Adrenal gland (tissue), 9 donors: ENCODE measurements at regions not wholly inside any gene's neighbourhood (a gene's known extent, or its start where the extent isn't known, plus 50 kb on each side); places are given as distances from the start of the nearest gene placed in this dataset.

ENCODE experiments used
- DNase-seq, 7 donors: peaks; one replicate each; pipeline ENCODE4 v3.0.0-alpha.2; 2019 to 2020
- H3K27ac ChIP-seq, 5 donors: fragments of 200-600 bp; sonication (generic) in 4 of 5; 1 replicate in 3 of 5; 2 replicates in 2 of 5; pipeline versions ENCODE4 v1.5.1 to v1.8.0; 2016 to 2020; ENCODE audit warnings: mild to moderate bottlenecking in 1 of 5
- H3K27me3 ChIP-seq: fragments of 200-600 bp; 2 replicates; pipeline ENCODE4 v1.8.0; 2021
- H3K36me3 ChIP-seq, 2 donors: fragments of 200-600 bp; replicated peaks in 1 of 2; 1 replicate in 1 of 2; 2 replicates in 1 of 2; pipeline versions ENCODE4 v1.5.1 to v1.8.0; 2018 to 2022
- H3K4me1 ChIP-seq, 2 donors: fragments of 200-600 bp; replicated peaks in 1 of 2; 1 replicate in 1 of 2; 2 replicates in 1 of 2; pipeline versions ENCODE4 v1.5.1 to v1.8.0; 2018 to 2021
- H3K4me3 ChIP-seq, 4 donors: fragments of 200-600 bp; sonication (generic) in 3 of 4; one replicate each; pipeline ENCODE4 v1.5.1; 2016 to 2018
- H3K9me3 ChIP-seq, 3 donors: fragments of 200-600 bp; sonication (generic) in 1 of 3; replicated peaks in 1 of 3; 1 replicate in 2 of 3; 2 replicates in 1 of 3; pipeline versions ENCODE4 v1.5.1 to v1.8.0; 2016 to 2021
- CTCF ChIP-seq, 6 experiments: fragments of 450-650 bp in 4 of 6; fragments of 200-600 bp in 2 of 6; sonication (generic) in 1 of 6; IDR thresholded peaks; 1 replicate in 5 of 6; 2 replicates in 1 of 6; pipeline versions ENCODE4 v1.5.1 to v1.8.0; 2016 to 2021; ENCODE audit warnings: antibody characterized with exemption in 6 of 6, mild to moderate bottlenecking in 2 of 6, moderate library complexity in 1 of 6
- POLR2A ChIP-seq, 2 donors: fragments of 450-650 bp; IDR thresholded peaks; one replicate each; pipeline ENCODE4 v1.6.1; 2017; ENCODE audit warnings: antibody characterized with exemption in 2 of 2, mild to moderate bottlenecking in 2 of 2, moderate library complexity in 1 of 2
- WGBS, 4 donors: extraction: QIAGEN DNeasy Blood & Tissue Kit in 2 of 4; methylation state at CpG; one replicate each; pipeline versions ENCODE4 v1.1.5 to v1.1.7; 2013 to 2017; 5-methylcytosine and 5-hydroxymethylcytosine counted together
- intact Hi-C, 2 donors: fragments of 100-400 bp; cut with DNase I; formaldehyde crosslinking; loops; one replicate each; pipeline versions ENCODE4 v1.14.1 to v1.15.0; 2022 to 2023
- donor health status: healthy with polysubstance abuse.
- donor health status: Bipolar disorder and iron deficiency.
- donor health status: DM: yes; HTN: yes; CAD: no.
- donor health status: DM: no; HTN: no; CAD: no.
- donor health status: DM: no; HTN: no; CAD: no.

DNA sequence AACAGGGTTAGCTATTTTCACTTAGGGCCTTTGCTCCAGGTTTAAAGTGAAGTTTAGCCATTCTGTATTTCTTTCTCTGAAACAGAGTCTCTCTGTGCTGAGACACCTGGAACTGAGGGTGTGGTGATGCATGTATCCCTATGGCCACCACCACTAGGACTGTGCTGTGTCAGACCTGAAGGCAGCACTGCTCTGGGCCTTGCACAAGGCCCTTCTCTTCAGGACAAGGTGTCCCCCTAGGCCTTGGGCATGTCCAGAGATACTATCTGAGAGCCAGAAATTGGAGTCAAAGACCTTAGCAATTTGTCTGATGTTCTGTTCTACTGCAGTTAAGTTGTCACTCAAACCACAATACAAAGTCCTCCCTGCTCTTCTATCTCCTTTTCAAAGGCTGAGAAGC, 1649.2 kb downstream of the AMY1C start:
- no peaks in the 10 kb centered on the region for H3K27me3 ChIP-seq
- H3K36me3 ChIP-seq: no peaks in the 10 kb centered on the region
- TF ChIP-seq CTCF (IDR thresholded peaks at IDR 0.05): no peak
- no peak for TF ChIP-seq POLR2A (IDR thresholded peaks at IDR 0.05)
- H3K4me3 ChIP-seq: no peak overlapping the region
- intact Hi-C loops: no loop called here
- H3K4me1 ChIP-seq: no peaks in the 10 kb centered on the region
- no peak overlapping the region for H3K27ac ChIP-seq
- DNase-seq: no peak
- H3K9me3 ChIP-seq: no peaks in the 10 kb centered on the region

DNA sequence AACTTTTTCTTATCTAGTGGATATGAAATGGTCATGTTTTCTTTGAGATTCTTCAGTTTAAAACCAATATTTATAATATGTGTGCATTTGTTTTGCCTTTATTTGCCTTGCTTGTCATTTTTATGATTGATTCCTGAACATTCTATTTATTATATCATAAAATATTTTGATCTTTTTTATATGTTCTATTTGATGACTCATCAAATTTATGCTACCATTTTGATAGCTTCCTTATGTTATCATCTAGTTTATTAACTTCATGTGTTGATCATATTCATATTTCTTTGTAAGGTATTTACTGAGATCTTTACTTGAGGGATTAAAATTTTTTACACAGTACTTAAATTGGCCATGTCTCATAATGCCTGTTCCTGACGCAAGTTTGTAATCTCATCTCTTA, 1650.0 kb downstream of the AMY1C start:
- no peaks in the 10 kb centered on the region for H3K9me3 ChIP-seq
- no peak for TF ChIP-seq POLR2A (IDR thresholded peaks at IDR 0.05)
- no peak for TF ChIP-seq CTCF (IDR thresholded peaks at IDR 0.05)

GRCh38 chr1:105416261-105416660, 1640.2 kb upstream of the PRMT6 start:
- TF ChIP-seq POLR2A (IDR thresholded peaks at IDR 0.05): no peak
- TF ChIP-seq CTCF (IDR thresholded peaks at IDR 0.05): no peak

More for the DNA sequence above, 1650.0 kb downstream of the AMY1C start:
- Histone ChIP-seq H3K27me3 (no peaks in the 10 kb centered on the region), H3K4me3 (no peak overlapping the region), H3K36me3 (no peaks in the 10 kb centered on the region), H3K4me1 (no peaks in the 10 kb centered on the region), H3K27ac (no peak overlapping the region)
- intact Hi-C loops: no loop called here
- DNase-seq: no peak
- 75 to 88% (median 83%) methylated on average over 1 of the region's 1 CpG for WGBS, 4 donors

GRCh38 chr1:105419030-105419429, 1637.4 kb upstream of the PRMT6 start:
- H3K9me3 ChIP-seq: no peaks in the 10 kb centered on the region
- DNase-seq: no peak
- H3K36me3 ChIP-seq: no peaks in the 10 kb centered on the region
- TF ChIP-seq CTCF (IDR thresholded peaks at IDR 0.05): no peak
- no peak for TF ChIP-seq POLR2A (IDR thresholded peaks at IDR 0.05)
- H3K4me1 ChIP-seq: no peaks in the 10 kb centered on the region
- intact Hi-C loops: no loop called here
- 44 to 70% (median 55%) methylated on average over 1 of the region's 1 CpG for WGBS, 4 donors
- H3K27ac ChIP-seq: no peak overlapping the region
- no peak overlapping the region for H3K4me3 ChIP-seq
- H3K27me3 ChIP-seq: no peaks in the 10 kb centered on the region

More at GRCh38 chr1:105416261-105416660, 1640.2 kb upstream of the PRMT6 start:
- no peak for DNase-seq
- no peak overlapping the region for H3K4me3 ChIP-seq
- no peaks in the 10 kb centered on the region for H3K9me3 ChIP-seq
- H3K27me3 ChIP-seq: no peaks in the 10 kb centered on the region
- 65 to 81% (median 75%) methylated on average over 3 of the region's 3 CpGs for WGBS, 4 donors
- H3K36me3 ChIP-seq: no peaks in the 10 kb centered on the region
- no peak overlapping the region for H3K27ac ChIP-seq
- H3K4me1 ChIP-seq: no peaks in the 10 kb centered on the region
- intact Hi-C loops: no loop called here
